NCI-H1105 treated with DMSO at 0.1 percent for 48 hours (cell line): ENCODE measurements at regions not wholly inside any gene's neighbourhood (a gene's known extent, or its start where the extent isn't known, plus 50 kb on each side); places are given as distances from the start of the nearest gene placed in this dataset.
"Not testable (repeated sequence)": the region's sequence is repeated elsewhere in the genome, so short reads cannot be mapped to it uniquely, and the experiment has no call there.

Experiments
- DNase-seq: peaks from one replicate; lab custom pipeline; 2025; lab: John Stamatoyannopoulos, UW

DNA sequence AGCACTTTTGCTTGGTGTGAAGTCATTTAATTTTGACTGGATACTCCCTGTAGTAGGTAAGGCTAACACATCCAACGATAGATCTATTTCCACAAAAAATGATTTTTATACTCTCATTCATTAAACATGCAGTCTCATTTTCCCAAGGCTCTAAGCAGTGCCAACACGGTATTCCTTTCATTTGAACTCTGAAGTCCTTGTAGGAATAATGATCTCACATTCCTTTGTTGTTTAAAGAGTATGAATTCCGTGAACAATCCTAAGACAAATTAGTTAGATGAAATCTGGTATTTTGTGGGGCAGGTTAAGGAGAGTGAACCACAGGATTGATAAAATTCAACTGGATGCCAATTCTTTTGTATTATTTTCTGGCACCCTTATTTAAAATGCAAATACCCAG lies 66.6 kb downstream of the LACC1 start:
- DNase-seq = no peak

DNA sequence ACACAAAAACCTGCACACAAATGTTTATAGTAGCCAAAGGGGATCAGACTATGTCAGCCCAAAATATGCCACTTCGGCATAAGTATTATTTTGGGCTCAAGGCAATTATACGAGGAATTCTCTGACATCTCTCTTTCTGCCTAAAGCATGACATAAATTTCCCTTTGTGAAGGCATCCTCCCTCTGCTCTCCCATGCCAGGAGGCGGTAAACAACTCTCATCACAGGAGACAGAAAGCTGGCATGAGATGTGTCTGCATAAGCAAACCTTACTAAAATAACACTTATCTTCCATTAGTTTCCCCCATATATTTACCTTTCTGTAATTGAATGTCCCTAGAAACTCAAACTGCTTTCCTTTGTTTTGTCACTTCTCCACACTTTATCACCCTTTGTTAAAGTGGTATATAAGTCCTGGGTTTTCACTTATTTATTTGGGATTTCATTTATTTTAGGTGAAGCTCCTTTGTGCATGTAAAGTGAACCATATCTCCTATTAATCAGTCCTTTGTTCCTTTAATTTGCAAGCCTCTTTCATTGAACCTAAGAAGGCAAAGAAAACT lies 68.3 kb downstream of the LACC1 start:
- no peak for DNase-seq

GRCh38 chr13:43953370-43953769 lies 73.7 kb downstream of the LACC1 start:
- DNase-seq = no peak

- not testable (repeated sequence) for DNase-seq
Observed at GRCh38 chr13:43956975-43957374, 77.3 kb downstream of the LACC1 start.

DNA sequence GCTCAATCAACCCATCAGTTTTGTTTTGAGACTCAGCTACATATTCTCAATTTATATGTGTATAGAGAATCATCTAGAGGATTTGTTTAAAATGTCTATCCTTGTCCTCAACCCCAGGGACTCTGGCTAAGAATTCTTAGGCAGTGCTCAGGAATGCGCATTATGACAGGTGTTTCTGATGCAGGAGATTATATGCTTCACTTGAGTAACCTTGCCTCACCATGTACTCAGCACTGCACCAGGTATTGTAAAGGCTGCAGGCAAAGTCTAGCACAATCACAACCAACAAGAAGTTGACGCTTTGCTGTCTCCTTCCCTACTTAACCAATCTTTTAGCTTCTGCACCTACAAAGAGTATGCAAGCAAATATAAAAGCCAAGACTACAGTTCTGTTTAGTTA lies 79.6 kb downstream of the LACC1 start:
- DNase-seq = no peak

DNA sequence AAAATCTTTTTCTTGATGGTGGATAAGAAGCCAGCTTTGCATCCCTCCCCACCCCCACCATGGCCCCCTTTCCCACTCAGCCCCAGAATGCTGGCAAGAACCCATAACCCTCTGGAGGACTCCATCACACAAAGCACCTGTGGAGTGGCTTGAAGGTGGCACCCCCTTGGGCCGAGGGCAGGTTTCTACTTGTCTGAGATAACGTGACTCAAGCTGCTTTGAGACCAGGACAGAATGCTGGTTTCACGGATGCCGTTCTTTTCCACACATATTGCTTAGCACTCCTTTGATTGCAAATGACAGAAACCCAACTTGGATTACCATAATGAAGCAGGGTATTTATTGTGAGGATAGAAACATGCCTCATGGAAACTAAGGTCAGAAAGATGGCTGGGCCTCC lies 82.2 kb downstream of the LACC1 start:
- DNase-seq = no peak

GRCh38 chr13:43963726-43964125 lies 84.0 kb downstream of the LACC1 start:
- no peak for DNase-seq

- DNase-seq = no peak
Observed at GRCh38 chr13:43964698-43965458, 85.2 kb downstream of the LACC1 start.

- no peak for DNase-seq
Observed at GRCh38 chr13:43965459-43965845, 85.7 kb downstream of the LACC1 start.

DNA sequence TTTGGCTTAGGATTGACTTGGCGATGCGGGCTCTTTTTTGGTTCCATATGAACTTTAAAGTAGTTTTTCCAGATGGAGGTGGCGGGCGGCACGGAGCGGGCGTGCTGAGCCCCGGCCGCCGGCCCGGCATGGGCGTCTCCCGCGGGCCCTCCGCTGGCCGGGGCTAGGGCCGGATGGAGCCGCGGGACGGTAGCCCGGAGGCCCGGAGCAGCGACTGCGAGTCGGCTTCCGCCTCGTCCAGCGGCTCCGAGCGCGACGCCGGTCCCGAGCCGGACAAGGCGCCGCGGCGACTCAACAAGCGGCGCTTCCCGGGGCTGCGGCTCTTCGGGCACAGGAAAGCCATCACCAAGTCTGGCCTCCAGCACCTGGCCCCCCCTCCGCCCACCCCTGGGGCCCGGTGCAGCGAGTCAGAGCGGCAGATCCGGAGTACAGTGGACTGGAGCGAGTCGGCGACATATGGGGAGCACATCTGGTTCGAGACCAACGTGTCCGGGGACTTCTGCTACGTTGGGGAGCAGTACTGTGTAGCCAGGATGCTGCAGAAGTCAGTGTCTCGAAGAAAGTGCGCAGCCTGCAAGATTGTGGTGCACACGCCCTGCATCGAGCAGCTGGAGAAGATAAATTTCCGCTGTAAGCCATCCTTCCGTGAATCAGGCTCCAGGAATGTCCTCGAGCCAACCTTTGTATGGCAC lies 88.7 kb downstream of the LACC1 start:
- not testable (repeated sequence) for DNase-seq

GRCh38 chr13:43968943-43969690 lies 89.4 kb downstream of the LACC1 start:
- not testable (repeated sequence) for DNase-seq

- DNase-seq = not testable (repeated sequence)
Observed at GRCh38 chr13:43969919-43970318, 90.2 kb downstream of the LACC1 start.

GRCh38 chr13:43970520-43971242 lies 91.0 kb downstream of the LACC1 start:
- not testable (repeated sequence) for DNase-seq

GRCh38 chr13:43971324-43971723 lies 91.6 kb downstream of the LACC1 start:
- DNase-seq = not testable (repeated sequence)

DNA sequence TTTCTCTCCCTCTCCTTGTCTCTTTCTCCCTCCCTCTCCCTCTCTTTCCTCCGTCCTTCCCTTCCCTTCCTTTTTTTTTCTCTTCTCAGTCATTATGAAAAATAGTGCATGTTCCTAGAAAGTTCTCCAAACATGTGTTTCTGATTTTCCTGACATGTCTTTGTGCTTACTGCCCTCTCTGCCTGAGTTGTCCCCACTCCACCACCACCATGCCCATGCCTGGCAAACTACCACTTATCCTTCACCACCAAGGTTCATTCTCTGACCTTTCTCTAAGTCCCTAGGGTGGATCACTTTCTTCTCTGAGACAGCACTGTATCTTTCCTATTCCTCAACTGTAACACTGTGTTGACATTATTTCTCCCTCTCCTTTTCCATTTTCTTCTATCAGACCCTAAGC lies 98.2 kb downstream of the LACC1 start:
- DNase-seq = no peak

- no peak for DNase-seq
Observed at GRCh38 chr13:43978688-43979087, 99.0 kb downstream of the LACC1 start.

DNA sequence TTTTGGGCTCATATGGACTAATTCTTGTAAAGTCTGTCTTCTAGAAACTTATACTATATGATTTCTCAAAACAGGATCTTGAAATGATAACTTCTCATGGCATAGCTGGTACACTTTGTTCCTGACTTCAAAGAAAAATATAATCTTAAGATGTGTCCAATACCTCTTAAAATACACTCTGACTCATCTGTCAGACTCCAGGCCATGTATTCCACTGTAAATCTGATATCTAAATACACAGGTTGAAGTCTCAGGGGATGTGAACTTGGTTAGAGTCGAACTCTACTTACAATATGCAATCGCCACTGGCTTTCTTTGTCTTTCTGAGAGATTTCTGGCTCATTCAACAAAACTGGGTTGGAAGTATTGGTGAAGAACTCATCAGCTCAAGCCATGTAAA lies 99.8 kb downstream of the LACC1 start:
- no peak for DNase-seq

DNA sequence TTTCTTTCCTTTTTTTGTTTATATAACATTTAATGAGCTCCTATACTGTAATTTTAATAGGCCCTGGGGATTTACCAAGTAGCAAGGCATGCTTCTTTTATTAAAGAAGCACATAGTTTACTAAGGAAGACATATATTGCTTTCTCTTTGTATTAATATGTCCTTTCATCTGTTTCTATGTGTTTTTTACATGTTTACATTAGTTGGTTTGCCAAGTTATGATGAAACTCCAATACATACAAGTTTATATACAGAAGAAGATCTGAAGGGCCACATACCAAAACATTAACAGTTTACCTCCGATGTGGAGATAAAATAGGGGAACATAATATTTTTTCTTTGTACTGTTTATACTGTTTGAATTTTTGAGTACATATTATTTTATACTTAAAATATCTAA lies 100.9 kb downstream of the LACC1 start:
- DNase-seq = no peak

DNA sequence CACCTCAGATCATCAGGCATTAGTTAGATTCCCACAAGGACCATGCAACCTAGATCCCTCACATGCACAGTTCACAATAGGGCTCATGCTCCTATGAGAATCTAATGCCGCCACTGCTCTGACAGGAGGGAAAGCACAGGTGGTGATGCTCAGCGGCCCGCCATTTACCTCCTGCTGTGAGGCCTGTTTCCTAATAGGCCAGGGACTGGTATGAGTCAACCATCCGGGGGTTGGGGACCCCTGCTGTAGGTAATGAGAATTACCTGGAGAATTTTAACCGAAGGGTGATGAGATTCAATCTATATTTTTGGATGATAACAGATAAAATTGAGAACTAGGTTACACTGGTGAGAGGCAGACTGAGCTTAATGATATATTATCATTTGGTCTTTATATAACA lies 101.4 kb downstream of the LACC1 start:
- DNase-seq = no peak

- no peak for DNase-seq
Observed at GRCh38 chr13:43981512-43982301, 102.0 kb downstream of the LACC1 start.

DNA sequence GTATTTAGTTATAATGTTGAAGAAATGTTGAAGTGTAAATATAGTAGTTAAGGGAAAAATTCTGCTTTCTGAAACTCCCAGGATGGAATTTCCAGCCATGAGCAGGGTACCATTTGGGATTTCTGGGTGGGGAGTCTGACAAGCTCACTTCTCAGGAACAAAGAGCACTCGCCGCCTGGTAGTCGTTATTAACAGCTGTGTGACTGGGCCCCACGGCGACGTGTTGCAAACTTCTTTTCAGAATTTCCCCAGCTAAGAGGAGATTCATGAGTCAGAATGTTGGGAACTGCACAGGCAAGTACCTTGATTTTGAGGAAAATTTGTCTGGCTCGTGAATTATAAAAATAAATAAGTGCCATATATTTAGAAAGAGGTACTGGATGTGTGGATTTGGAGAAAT lies 103.7 kb downstream of the LACC1 start:
- DNase-seq = no peak
